GM12864 (cell line): ENCODE measurements at regions not wholly inside any gene's neighbourhood (a gene's known extent, or its start where the extent isn't known, plus 50 kb on each side); places are given as distances from the start of the nearest gene placed in this dataset.
"Not testable (repeated sequence)": the region's sequence is repeated elsewhere in the genome, so short reads cannot be mapped to it uniquely, and the experiment has no call there.

Source experiments
- DNase-seq: peaks from one replicate; pipeline ENCODE4 v3.0.0-alpha.2; 2011; ENCODE audit warnings: low read depth
- H3K4me3 ChIP-seq: 2 replicates; pipeline ENCODE4 v1.5.1; 2011; ENCODE audit warnings: mild to moderate bottlenecking, low read depth, low read length, control low read depth
- TF ChIP-seq, protein P1 (sequence below): IDR thresholded peaks from 2 replicates; pipeline ENCODE4 v1.5.1; 2011; ENCODE audit warnings: low read depth, mild to moderate bottlenecking, moderate library complexity, low read length, control low read depth, inconsistent platforms; ENCODE audit errors: missing control alignments

- no peak overlapping the region for H3K4me3 ChIP-seq
- no peak for DNase-seq
- TF ChIP-seq, protein P1, sequence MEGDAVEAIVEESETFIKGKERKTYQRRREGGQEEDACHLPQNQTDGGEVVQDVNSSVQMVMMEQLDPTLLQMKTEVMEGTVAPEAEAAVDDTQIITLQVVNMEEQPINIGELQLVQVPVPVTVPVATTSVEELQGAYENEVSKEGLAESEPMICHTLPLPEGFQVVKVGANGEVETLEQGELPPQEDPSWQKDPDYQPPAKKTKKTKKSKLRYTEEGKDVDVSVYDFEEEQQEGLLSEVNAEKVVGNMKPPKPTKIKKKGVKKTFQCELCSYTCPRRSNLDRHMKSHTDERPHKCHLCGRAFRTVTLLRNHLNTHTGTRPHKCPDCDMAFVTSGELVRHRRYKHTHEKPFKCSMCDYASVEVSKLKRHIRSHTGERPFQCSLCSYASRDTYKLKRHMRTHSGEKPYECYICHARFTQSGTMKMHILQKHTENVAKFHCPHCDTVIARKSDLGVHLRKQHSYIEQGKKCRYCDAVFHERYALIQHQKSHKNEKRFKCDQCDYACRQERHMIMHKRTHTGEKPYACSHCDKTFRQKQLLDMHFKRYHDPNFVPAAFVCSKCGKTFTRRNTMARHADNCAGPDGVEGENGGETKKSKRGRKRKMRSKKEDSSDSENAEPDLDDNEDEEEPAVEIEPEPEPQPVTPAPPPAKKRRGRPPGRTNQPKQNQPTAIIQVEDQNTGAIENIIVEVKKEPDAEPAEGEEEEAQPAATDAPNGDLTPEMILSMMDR, result no peak
Measured at GRCh38 chr10:62597226-62597625, 207.3 kb upstream of the ADO start.

- H3K4me3 ChIP-seq, result no peak overlapping the region
- DNase-seq, result no peak
- TF ChIP-seq, protein P1, result no peak
Measured at GRCh38 chr10:62599161-62599560, 205.4 kb upstream of the ADO start.

DNA sequence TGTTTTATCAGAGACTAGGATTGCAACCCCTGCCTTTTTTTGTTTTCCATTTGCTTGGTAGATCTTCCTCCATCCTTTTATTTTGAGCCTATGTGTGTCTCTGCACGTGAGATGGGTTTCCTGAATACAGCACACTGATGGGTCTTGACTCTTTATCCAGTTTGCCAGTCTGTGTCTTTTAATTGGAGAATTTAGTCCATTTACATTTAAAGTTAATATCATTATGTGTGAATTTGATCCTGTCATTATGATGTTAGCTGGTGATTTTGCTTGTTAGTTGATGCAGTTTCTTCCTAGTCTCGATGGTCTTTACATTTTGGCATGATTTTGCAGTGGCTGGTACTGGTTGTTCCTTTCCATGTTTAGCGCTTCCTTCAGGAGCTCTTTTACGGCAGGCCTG lies 198.0 kb upstream of the ADO start:
- DNase-seq, H3K4me3 ChIP-seq: not testable (repeated sequence)

GRCh38 chr10:62608189-62608875 lies 196.2 kb upstream of the ADO start:
- not testable (repeated sequence) for H3K4me3 ChIP-seq, DNase-seq

DNA sequence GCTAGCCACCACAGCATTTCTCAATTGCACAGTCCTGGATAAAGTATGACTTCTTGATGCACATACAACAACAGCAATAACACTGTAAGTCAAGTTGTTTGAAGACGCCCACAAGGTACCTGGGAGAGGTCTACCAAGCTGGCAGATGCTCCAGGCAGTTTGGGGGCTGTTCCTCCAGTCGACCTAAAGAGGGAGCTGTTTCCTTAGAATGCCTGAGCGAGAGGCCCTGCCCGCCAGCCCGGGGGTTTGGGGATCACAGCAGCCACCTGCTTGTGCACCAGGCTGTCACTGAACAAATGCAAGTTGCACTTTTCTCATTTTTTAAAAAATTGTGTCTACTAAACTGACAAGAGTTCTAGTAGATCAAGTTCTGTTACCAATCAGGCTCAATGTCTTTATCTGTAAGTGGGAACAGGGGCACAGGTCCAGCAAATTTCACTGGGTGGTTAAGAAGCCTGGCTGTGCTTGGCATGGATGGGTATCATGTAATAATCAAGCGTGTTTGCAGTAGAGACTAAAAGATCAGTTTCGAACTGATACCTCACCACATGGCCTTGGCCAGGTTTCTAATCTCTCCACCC lies 193.8 kb upstream of the ADO start:
- DNase-seq, result peak; percentile 65
- no peak overlapping the region for H3K4me3 ChIP-seq
- TF ChIP-seq, protein P1, result peak; percentile 92

GRCh38 chr10:62613424-62613823 lies 191.1 kb upstream of the ADO start:
- no peak overlapping the region for H3K4me3 ChIP-seq
- DNase-seq, result no peak
- TF ChIP-seq, protein P1, result no peak

GRCh38 chr10:62613859-62614258 lies 190.7 kb upstream of the ADO start:
- DNase-seq, result no peak
- no peak overlapping the region for H3K4me3 ChIP-seq
- TF ChIP-seq, protein P1, result no peak
